OCI-LY7 (cell line): ENCODE measurements at regions not wholly inside any gene's neighbourhood (a gene's known extent, or its start where the extent isn't known, plus 50 kb on each side); places are given as distances from the start of the nearest gene placed in this dataset.

Experiments
- CTCF ChIP-seq: fragments of 200-600 bp; sonication (generic); conservative IDR thresholded peaks from 2 replicates; pipeline ENCODE4 v1.5.1; 2014; ENCODE audit warnings: mild to moderate bottlenecking, antibody characterized with exemption, low read length, moderate library complexity, mixed read lengths
- EZH2phosphoT487 ChIP-seq: fragments of 200-600 bp; sonication (generic); IDR thresholded peaks from 2 replicates; pipeline ENCODE4 v1.6.1; 2018; ENCODE audit warnings: low read depth, borderline replicate concordance, mild to moderate bottlenecking, mixed run types, antibody characterized with exemption, low read length, moderate library complexity, mixed read lengths

DNA sequence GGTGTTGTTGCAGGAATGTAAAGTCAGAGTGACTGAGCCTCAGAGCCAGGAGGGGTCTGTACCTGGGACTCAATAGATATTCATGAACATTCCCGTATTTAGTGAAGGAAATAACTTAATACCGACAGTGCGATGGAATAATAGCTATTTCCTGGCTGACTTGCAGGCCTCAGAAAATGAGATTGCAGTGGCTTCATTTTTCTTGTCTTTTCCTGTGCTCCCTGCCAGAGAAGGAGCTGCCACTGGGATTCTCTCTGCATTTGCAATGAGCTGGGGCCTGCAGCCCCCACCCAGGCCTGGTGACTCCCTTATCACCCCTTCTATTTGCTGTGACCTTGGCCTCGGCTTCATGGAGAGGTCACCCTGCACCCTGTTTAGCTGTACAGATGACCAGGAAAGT lies 173.4 kb downstream of the MIAT start:
- TF ChIP-seq CTCF (no peak), EZH2phosphoT487 (no peak)
